ENCODE measurements at regions not wholly inside any gene's neighbourhood (a gene's known extent, or its start where the extent isn't known, plus 50 kb on each side); places are given as distances from the start of the nearest gene placed in this dataset.

DNA sequence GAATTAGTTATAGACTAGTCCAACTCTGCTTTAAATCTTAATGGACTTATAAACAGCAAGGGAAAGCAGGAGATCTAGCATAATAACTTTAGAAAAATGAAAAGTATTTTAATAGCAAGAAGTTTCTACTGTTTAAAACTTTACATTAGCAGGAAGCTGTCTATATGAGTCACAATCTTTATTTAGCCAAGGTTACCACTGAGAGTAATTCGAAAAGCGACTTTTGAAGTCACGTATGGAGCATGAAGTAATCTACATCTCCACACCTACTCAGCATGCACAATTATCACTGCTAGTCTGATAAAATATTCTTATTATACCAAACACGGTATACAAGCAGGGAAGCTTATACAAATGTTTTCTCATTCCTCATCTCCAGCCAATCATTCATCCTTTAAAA lies 515.4 kb upstream of the SOX11 start:
- TF ChIP-seq STAT3 (IDR thresholded peaks at IDR 0.05; ENCODE audit: low read depth, low read length) (no peak), ZZZ3 (IDR thresholded peaks at IDR 0.05; ENCODE audit: control insufficient read depth, insufficient read length, low read depth) (no peak), YY1 (IDR thresholded peaks at IDR 0.05; ENCODE audit: low read depth, low read length) (no peak), POLR2AphosphoS5 (IDR thresholded peaks at IDR 0.05; ENCODE audit: low read length) (no peak), CBX5 (IDR thresholded peaks at IDR 0.05; ENCODE audit: low read depth) (no peak), BRCA1 (IDR thresholded peaks at IDR 0.05; ENCODE audit: low read depth, low read length) (no peak), RFX5 (IDR thresholded peaks at IDR 0.05; ENCODE audit: low read depth, low read length) (no peak), IKZF2 (IDR thresholded peaks at IDR 0.05) (no peak), HCFC1 (IDR thresholded peaks at IDR 0.05; ENCODE audit: low read length) (no peak)
- TF ChIP-seq, protein P1, sequence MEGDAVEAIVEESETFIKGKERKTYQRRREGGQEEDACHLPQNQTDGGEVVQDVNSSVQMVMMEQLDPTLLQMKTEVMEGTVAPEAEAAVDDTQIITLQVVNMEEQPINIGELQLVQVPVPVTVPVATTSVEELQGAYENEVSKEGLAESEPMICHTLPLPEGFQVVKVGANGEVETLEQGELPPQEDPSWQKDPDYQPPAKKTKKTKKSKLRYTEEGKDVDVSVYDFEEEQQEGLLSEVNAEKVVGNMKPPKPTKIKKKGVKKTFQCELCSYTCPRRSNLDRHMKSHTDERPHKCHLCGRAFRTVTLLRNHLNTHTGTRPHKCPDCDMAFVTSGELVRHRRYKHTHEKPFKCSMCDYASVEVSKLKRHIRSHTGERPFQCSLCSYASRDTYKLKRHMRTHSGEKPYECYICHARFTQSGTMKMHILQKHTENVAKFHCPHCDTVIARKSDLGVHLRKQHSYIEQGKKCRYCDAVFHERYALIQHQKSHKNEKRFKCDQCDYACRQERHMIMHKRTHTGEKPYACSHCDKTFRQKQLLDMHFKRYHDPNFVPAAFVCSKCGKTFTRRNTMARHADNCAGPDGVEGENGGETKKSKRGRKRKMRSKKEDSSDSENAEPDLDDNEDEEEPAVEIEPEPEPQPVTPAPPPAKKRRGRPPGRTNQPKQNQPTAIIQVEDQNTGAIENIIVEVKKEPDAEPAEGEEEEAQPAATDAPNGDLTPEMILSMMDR (IDR thresholded peaks at IDR 0.05 in 2 of 3, conservative IDR thresholded peaks at IDR 0.05 in 1 of 3; ENCODE audit: control insufficient read depth in 2 of 3, extremely low read depth in 1 of 3, insufficient read depth in 1 of 3, low read depth in 3 of 3, low read length in 3 of 3) = no peak

Data from GM12878 (cell line).